ENCODE measurements at regions not wholly inside any gene's neighbourhood (a gene's known extent, or its start where the extent isn't known, plus 50 kb on each side); places are given as distances from the start of the nearest gene placed in this dataset.

- H3K36me3 ChIP-seq (ENCODE audit: insufficient read depth, low read length): no peaks in the 10 kb centered on the region
- no peaks in the 10 kb centered on the region for H3K27me3 ChIP-seq (ENCODE audit: insufficient read depth, low read length, poor library complexity)
- no peak overlapping the region for H2AFZ ChIP-seq (ENCODE audit: low read depth, low read length)
- H3K4me1 ChIP-seq (ENCODE audit: insufficient read depth, low read length): no peaks in the 10 kb centered on the region
- no peaks in the 10 kb centered on the region for H3K79me2 ChIP-seq (ENCODE audit: insufficient read depth, low read length)
- H3K9me3 ChIP-seq (ENCODE audit: insufficient read depth, low read length, severe bottlenecking): no peaks in the 10 kb centered on the region
- no peak for DNase-seq
- ATAC-seq (ENCODE audit: insufficient read depth, low read depth): no peak
- no peak for TF ChIP-seq EZH2 (IDR thresholded peaks at IDR 0.05; ENCODE audit: borderline replicate concordance, low read depth, low read length, severe bottlenecking)
- no peak for TF ChIP-seq CTCF (IDR thresholded peaks at IDR 0.05; ENCODE audit: borderline replicate concordance, extremely low read depth, low read length, poor library complexity, severe bottlenecking)
- no peak overlapping the region for H3K27ac ChIP-seq (ENCODE audit: low read length)
- no peaks in the 10 kb centered on the region for H4K20me1 ChIP-seq (ENCODE audit: insufficient read depth, low read length)
- H3K4me3 ChIP-seq (ENCODE audit: low read depth in 1 of 2, low read length in 2 of 2): no peak overlapping the region
- H3K9ac ChIP-seq (ENCODE audit: low read depth, low read length): no peak overlapping the region
- no peak overlapping the region for H3K4me2 ChIP-seq (ENCODE audit: insufficient read depth, low read length)
Observed at GRCh38 chr1:208741296-208741695, 497.1 kb upstream of the PLXNA2 start.

- DNase-seq: no peak
- TF ChIP-seq CTCF (IDR thresholded peaks at IDR 0.05; ENCODE audit: borderline replicate concordance, extremely low read depth, low read length, poor library complexity, severe bottlenecking) (no peak), EZH2 (IDR thresholded peaks at IDR 0.05; ENCODE audit: borderline replicate concordance, low read depth, low read length, severe bottlenecking) (no peak)
- no peak for ATAC-seq (ENCODE audit: insufficient read depth, low read depth)
- H3K9ac ChIP-seq (ENCODE audit: low read depth, low read length): no peak overlapping the region
- no peak overlapping the region for H2AFZ ChIP-seq (ENCODE audit: low read depth, low read length)
- H3K9me3 ChIP-seq (ENCODE audit: insufficient read depth, low read length, severe bottlenecking): no peaks in the 10 kb centered on the region
- no peak overlapping the region for H3K27ac ChIP-seq (ENCODE audit: low read length)
- no peaks in the 10 kb centered on the region for H4K20me1 ChIP-seq (ENCODE audit: insufficient read depth, low read length)
- no peak overlapping the region for H3K4me2 ChIP-seq (ENCODE audit: insufficient read depth, low read length)
- no peaks in the 10 kb centered on the region for H3K27me3 ChIP-seq (ENCODE audit: insufficient read depth, low read length, poor library complexity)
- no peaks in the 10 kb centered on the region for H3K36me3 ChIP-seq (ENCODE audit: insufficient read depth, low read length)
- no peaks in the 10 kb centered on the region for H3K79me2 ChIP-seq (ENCODE audit: insufficient read depth, low read length)
- no peaks in the 10 kb centered on the region for H3K4me1 ChIP-seq (ENCODE audit: insufficient read depth, low read length)
- no peak overlapping the region for H3K4me3 ChIP-seq (ENCODE audit: low read depth in 1 of 2, low read length in 2 of 2)
Observed at GRCh38 chr1:208743361-208743760, 499.2 kb upstream of the PLXNA2 start.

- Histone ChIP-seq H3K27ac (ENCODE audit: low read length) (no peak overlapping the region), H4K20me1 (ENCODE audit: insufficient read depth, low read length) (no peaks in the 10 kb centered on the region), H3K79me2 (ENCODE audit: insufficient read depth, low read length) (no peaks in the 10 kb centered on the region), H3K9me3 (ENCODE audit: insufficient read depth, low read length, severe bottlenecking) (no peaks in the 10 kb centered on the region), H3K4me2 (ENCODE audit: insufficient read depth, low read length) (no peak overlapping the region), H3K27me3 (ENCODE audit: insufficient read depth, low read length, poor library complexity) (no peaks in the 10 kb centered on the region), H3K36me3 (ENCODE audit: insufficient read depth, low read length) (no peaks in the 10 kb centered on the region), H3K4me1 (ENCODE audit: insufficient read depth, low read length) (no peaks in the 10 kb centered on the region), H3K4me3 (ENCODE audit: low read depth in 1 of 2, low read length in 2 of 2) (no peak overlapping the region), H2AFZ (ENCODE audit: low read depth, low read length) (no peak overlapping the region), H3K9ac (ENCODE audit: low read depth, low read length) (no peak overlapping the region)
- DNase-seq: no peak
- TF ChIP-seq CTCF (IDR thresholded peaks at IDR 0.05; ENCODE audit: borderline replicate concordance, extremely low read depth, low read length, poor library complexity, severe bottlenecking) (no peak), EZH2 (IDR thresholded peaks at IDR 0.05; ENCODE audit: borderline replicate concordance, low read depth, low read length, severe bottlenecking) (no peak)
- ATAC-seq (ENCODE audit: insufficient read depth, low read depth): no peak
Observed at GRCh38 chr1:208747979-208748378, 503.8 kb upstream of the PLXNA2 start.

Data from DND-41 (cell line).